OCI-LY3 (cell line): ENCODE measurements at regions not wholly inside any gene's neighbourhood (a gene's known extent, or its start where the extent isn't known, plus 50 kb on each side); places are given as distances from the start of the nearest gene placed in this dataset.

Experiments used
- CTCF ChIP-seq: fragments of 200-600, 300-600 bp; sonication (generic); IDR thresholded peaks from 2 replicates; pipeline ENCODE4 v1.5.1; 2014; ENCODE audit warnings: antibody characterized with exemption, low read length, low read depth
- EZH2phosphoT487 ChIP-seq: fragments of 200-600 bp; shearing (Covaris generic); IDR thresholded peaks from 2 replicates; pipeline ENCODE4 v1.6.1; 2018; ENCODE audit warnings: antibody characterized with exemption, mixed run types, low read depth

- TF ChIP-seq CTCF (no peak), EZH2phosphoT487 (no peak)
Measured at GRCh38 chr3:39757307-39757706, 52.1 kb upstream of the MYRIP start.
